A549 (cell line): ENCODE measurements at regions not wholly inside any gene's neighbourhood (a gene's known extent, or its start where the extent isn't known, plus 50 kb on each side); places are given as distances from the start of the nearest gene placed in this dataset.

ENCODE experiments used
- ATAC-seq, 2 experiments: fragments of 200-7000 bp in 1 of 2; fragments of >200 bp in 1 of 2; cut with Nextera tagmentation in 1 of 2; cut with Tn5 transposase in 1 of 2; 3 replicates each; pipeline versions ENCODE4 v1.8.0 to v1.9.1; 2018 to 2020; ENCODE audit warnings: mild to moderate bottlenecking in 1 of 2, moderate library complexity in 1 of 2
- CTCF ChIA-PET: fragments of 300-600 bp; sonication (Branson Sonifier 250); formaldehyde crosslinking; extraction: SDS; loops from one replicate; lab custom pipeline; 2021; ENCODE audit warnings: antibody characterized with exemption, inconsistent platforms; lab: Yijun Ruan, JAX
- POLR2A ChIA-PET: fragments of 350-600 bp; formaldehyde crosslinking; extraction: SDS; loops from one replicate; lab custom pipeline; 2021; ENCODE audit warnings: antibody characterized with exemption, inconsistent platforms; lab: Yijun Ruan, JAX
- DNase-seq, 2 experiments: peaks; one replicate each; pipeline versions ENCODE4 v3.0.0 to v3.0.0-alpha.2; 2011 to 2016; ENCODE audit warnings: low read depth in 1 of 2, low spot score in 1 of 2
- FAIRE-seq: peaks from 2 replicates; lab custom pipeline; 2011; peaks lifted over from hg19 to GRCh38; lab: Jason Lieb, UNC
- H3K27ac ChIP-seq, 2 experiments: fragments of >200 bp; sonication (Bioruptor Twin); formaldehyde crosslinking; 3 replicates each; pipeline ENCODE4 v1.5.1; 2016 to 2017
- H3K4me1 ChIP-seq: fragments of >200 bp; sonication (Bioruptor Twin); formaldehyde crosslinking; 3 replicates; pipeline ENCODE4 v1.6.1; 2016
- H3K4me2 ChIP-seq: fragments of >200 bp; sonication (Bioruptor Twin); formaldehyde crosslinking; 3 replicates; pipeline ENCODE4 v1.6.1; 2016
- H3K4me3 ChIP-seq: fragments of >200 bp; sonication (Bioruptor Twin); formaldehyde crosslinking; 3 replicates; pipeline ENCODE4 v1.5.1; 2016
- H3K9me3 ChIP-seq: fragments of >200 bp; sonication (Bioruptor Twin); formaldehyde crosslinking; 3 replicates; pipeline ENCODE4 v1.6.1; 2016
- CEBPB ChIP-seq, 2 experiments: fragments of >200 bp in 1 of 2; sonication (Bioruptor Twin) in 1 of 2; formaldehyde crosslinking in 1 of 2; IDR thresholded peaks; 2 replicates each; pipeline ENCODE4 v1.6.1; 2012 to 2016
- CHD2 ChIP-seq: fragments of 150-350 bp; IDR thresholded peaks from 2 replicates; pipeline ENCODE4 v1.6.1; 2014; ENCODE audit warnings: low read length; ENCODE audit not compliant: partially characterized antibody
- EHF ChIP-seq: fragments of 250-450 bp; sonication (Bioruptor Pico); IDR thresholded peaks from 2 replicates; pipeline ENCODE4 v1.5.0; 2020; ENCODE audit warnings: mild to moderate bottlenecking
- EP300 ChIP-seq, 2 experiments: fragments of >200 bp; sonication (Bioruptor Twin); formaldehyde crosslinking; IDR thresholded peaks; 2 replicates in 1 of 2; 3 replicates in 1 of 2; pipeline ENCODE4 v1.6.1; 2016 to 2017
- FOSL2 ChIP-seq, 2 experiments: fragments of 450-650 bp in 1 of 2; fragments of >200 bp in 1 of 2; sonication (Bioruptor Twin) in 1 of 2; formaldehyde crosslinking; IDR thresholded peaks; 2 replicates each; pipeline versions ENCODE4 v1.5.0 to v1.6.1; 2016 to 2020; ENCODE audit warnings: mild to moderate bottlenecking in 1 of 2, moderate library complexity in 1 of 2
- GATA3 ChIP-seq: IDR thresholded peaks from 2 replicates; pipeline ENCODE4 v1.6.1; 2012; ENCODE audit warnings: borderline replicate concordance
- HOXB5 ChIP-seq: fragments of 250-450 bp; sonication (Bioruptor Pico); IDR thresholded peaks from 2 replicates; pipeline ENCODE4 v1.5.0; 2020; ENCODE audit warnings: mild to moderate bottlenecking, moderate library complexity
- JUN ChIP-seq, 2 experiments: fragments of >200 bp; sonication (Bioruptor Twin); formaldehyde crosslinking; IDR thresholded peaks; 2 replicates in 1 of 2; 3 replicates in 1 of 2; pipeline ENCODE4 v1.6.1; 2016 to 2017
- JUNB ChIP-seq: fragments of >200 bp; sonication (Bioruptor Twin); formaldehyde crosslinking; IDR thresholded peaks from 2 replicates; pipeline ENCODE4 v1.6.1; 2016
- KDM5A ChIP-seq: fragments of 200-600 bp; sonication (generic); IDR thresholded peaks from 2 replicates; pipeline ENCODE4 v1.6.1; 2016; ENCODE audit warnings: antibody characterized with exemption, mild to moderate bottlenecking
- MAFK ChIP-seq: fragments of 450-650 bp; IDR thresholded peaks from 2 replicates; pipeline ENCODE4 v1.6.1; 2014; ENCODE audit not compliant: partially characterized antibody
- PHF8 ChIP-seq: fragments of 200-600 bp; sonication (generic); IDR thresholded peaks from 2 replicates; pipeline ENCODE4 v1.6.1; 2016; ENCODE audit warnings: low read depth, mild to moderate bottlenecking, antibody characterized with exemption, moderate library complexity, borderline replicate concordance
- RAD21 ChIP-seq, 2 experiments: fragments of >200 bp in 1 of 2; sonication (Bioruptor Twin) in 1 of 2; formaldehyde crosslinking in 1 of 2; IDR thresholded peaks in 1 of 2; conservative IDR thresholded peaks in 1 of 2; 2 replicates in 1 of 2; 3 replicates in 1 of 2; pipeline ENCODE4 v1.6.1; 2012 to 2018; ENCODE audit warnings: inconsistent platforms in 1 of 2
- RCOR1 ChIP-seq: fragments of 150-350 bp; IDR thresholded peaks from 2 replicates; pipeline ENCODE4 v1.6.1; 2014; ENCODE audit warnings: antibody characterized with exemption, low read length, low read depth
- RFX5 ChIP-seq: fragments of 450-650 bp; IDR thresholded peaks from 2 replicates; pipeline ENCODE4 v1.7.1; 2014; ENCODE audit warnings: antibody characterized with exemption, mild to moderate bottlenecking, moderate library complexity
- SMC3 ChIP-seq: fragments of >200 bp; sonication (Bioruptor Twin); formaldehyde crosslinking; IDR thresholded peaks from 3 replicates; pipeline ENCODE4 v1.6.1; 2018; ENCODE audit warnings: inconsistent platforms
- TFCP2L1 ChIP-seq: fragments of 250-450 bp; sonication (Bioruptor Pico); IDR thresholded peaks from 2 replicates; pipeline ENCODE4 v1.5.0; 2021; ENCODE audit warnings: mild to moderate bottlenecking
- ZFP36 ChIP-seq: fragments of 450-650 bp; IDR thresholded peaks from 2 replicates; pipeline ENCODE4 v1.6.1; 2014; ENCODE audit warnings: borderline replicate concordance; ENCODE audit not compliant: partially characterized antibody
- WGBS: methylation state at CpG from one replicate; pipeline ENCODE4 v1.1.6; 2017; ENCODE audit errors: missing lambda C conversion rate; 5-methylcytosine and 5-hydroxymethylcytosine counted together
- TF ChIP-seq, protein P1 (sequence below): fragments of >200 bp; sonication (Bioruptor Twin); formaldehyde crosslinking; IDR thresholded peaks from 3 replicates; pipeline ENCODE4 v1.5.1; 2016
- TF ChIP-seq, protein P2 (sequence below): IDR thresholded peaks from 2 replicates; pipeline ENCODE4 v1.6.1; 2012
- TF ChIP-seq, protein P3 (sequence below): fragments of >200 bp; sonication (Bioruptor Twin); formaldehyde crosslinking; IDR thresholded peaks from 2 replicates; pipeline ENCODE4 v1.6.1; 2016

- Histone ChIP-seq H3K4me1 (no peaks in the 10 kb centered on the region), H3K4me2 (no peak overlapping the region), H3K27ac (no peak overlapping the region), H3K4me3 (no peak overlapping the region), H3K9me3 (no peaks in the 10 kb centered on the region)
- DNase-seq (no peak), FAIRE-seq (no peak), ATAC-seq (no peak)
- ChIA-PET CTCF (no interaction called here), POLR2A (no interaction called here)
- WGBS = 18% methylated on average over 2 of the region's 2 CpGs
- TF ChIP-seq ZFP36 = no peak
- TF ChIP-seq EHF = no peak
- TF ChIP-seq PHF8 = no peak
Measured at GRCh38 chrX:151818828-151819227, 84.3 kb downstream of the CNGA2 start.

GRCh38 chrX:151821226-151821625 lies 86.7 kb downstream of the CNGA2 start:
- Histone ChIP-seq H3K27ac (no peak overlapping the region), H3K4me2 (no peak overlapping the region), H3K9me3 (no peaks in the 10 kb centered on the region), H3K4me1 (peaks cover 15% of the 10 kb centered on the region), H3K4me3 (no peak overlapping the region)
- no peak for DNase-seq
- ChIA-PET CTCF (interaction anchor here (1.5 kb wide), 1 partner anchor 68 kb away, joined by 4 read pairs; no protein-coding TSS in a partner anchor), POLR2A (no interaction called here)
- 80% methylated on average over 10 of the region's 10 CpGs for WGBS
- TF ChIP-seq ZFP36 = no peak
- no peak for FAIRE-seq
- ATAC-seq = no peak

DNA sequence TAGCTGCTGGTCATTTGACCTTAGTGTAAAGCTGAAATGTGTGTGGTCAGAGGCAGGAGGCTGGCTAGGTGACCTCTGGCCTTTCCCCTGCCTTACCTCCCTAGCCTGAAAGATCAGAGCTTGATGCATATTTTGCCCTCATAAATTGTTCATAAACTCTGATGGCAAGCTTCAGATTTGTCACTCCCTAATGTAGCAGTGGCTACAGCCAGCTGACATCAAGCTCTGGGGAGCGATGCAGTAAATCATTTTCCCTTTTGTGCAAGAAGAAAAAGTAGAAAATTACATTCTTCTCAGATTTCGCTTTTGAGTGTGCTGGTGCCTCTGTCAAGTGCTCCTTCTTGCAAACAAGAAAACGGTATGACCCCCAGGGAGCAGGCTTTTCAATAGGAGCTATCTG lies 87.7 kb upstream of the MAGEA4 start:
- CTCF ChIA-PET = interaction anchor here (1.0 to 2.0 kb wide), 3 partner anchors 11 to 811 kb away, joined by 3 to 8 read pairs (median 3); no protein-coding TSS in a partner anchor
- H3K27ac ChIP-seq = peak overlapping the region; percentile 74 to 87

GRCh38 chrX:151825925-151826485 lies 86.7 kb upstream of the MAGEA4 start:
- POLR2A ChIA-PET = interaction anchor here (1.1 to 1.7 kb wide), 5 partner anchors 45 to 148 kb away, joined by 3 to 8 read pairs (median 5); partner anchors contain the start of gene GABRE
- H3K4me2 ChIP-seq = peak overlapping the region; percentile 49

More for the DNA sequence above, 87.7 kb upstream of the MAGEA4 start:
- H3K9me3 ChIP-seq = no peaks in the 10 kb centered on the region
- WGBS = 40% methylated on average over 3 of the region's 3 CpGs
- TF ChIP-seq KDM5A = no peak
- TF ChIP-seq FOSL2 (IDR thresholded peaks at IDR 0.05) = no peak
- no peak for TF ChIP-seq FOSL2 (CRISPR knock-in tag; IDR thresholded peaks at IDR 0.05)
- TF ChIP-seq TFCP2L1 (CRISPR knock-in tag) = no peak
- TF ChIP-seq, protein P1, sequence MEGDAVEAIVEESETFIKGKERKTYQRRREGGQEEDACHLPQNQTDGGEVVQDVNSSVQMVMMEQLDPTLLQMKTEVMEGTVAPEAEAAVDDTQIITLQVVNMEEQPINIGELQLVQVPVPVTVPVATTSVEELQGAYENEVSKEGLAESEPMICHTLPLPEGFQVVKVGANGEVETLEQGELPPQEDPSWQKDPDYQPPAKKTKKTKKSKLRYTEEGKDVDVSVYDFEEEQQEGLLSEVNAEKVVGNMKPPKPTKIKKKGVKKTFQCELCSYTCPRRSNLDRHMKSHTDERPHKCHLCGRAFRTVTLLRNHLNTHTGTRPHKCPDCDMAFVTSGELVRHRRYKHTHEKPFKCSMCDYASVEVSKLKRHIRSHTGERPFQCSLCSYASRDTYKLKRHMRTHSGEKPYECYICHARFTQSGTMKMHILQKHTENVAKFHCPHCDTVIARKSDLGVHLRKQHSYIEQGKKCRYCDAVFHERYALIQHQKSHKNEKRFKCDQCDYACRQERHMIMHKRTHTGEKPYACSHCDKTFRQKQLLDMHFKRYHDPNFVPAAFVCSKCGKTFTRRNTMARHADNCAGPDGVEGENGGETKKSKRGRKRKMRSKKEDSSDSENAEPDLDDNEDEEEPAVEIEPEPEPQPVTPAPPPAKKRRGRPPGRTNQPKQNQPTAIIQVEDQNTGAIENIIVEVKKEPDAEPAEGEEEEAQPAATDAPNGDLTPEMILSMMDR = no peak
- no peak for TF ChIP-seq JUN (IDR thresholded peaks at IDR 0.05)
- TF ChIP-seq, all 56 proteins: peak for 0
- H3K4me2 ChIP-seq = peak overlapping the region; percentile 49; the same call in 1 of the 3 replicates
- ATAC-seq = no peak
- H3K4me3 ChIP-seq = no peak overlapping the region
- H3K4me1 ChIP-seq = peaks cover 39% of the 10 kb centered on the region
- DNase-seq = no peak
- no peak for FAIRE-seq
- POLR2A ChIA-PET = interaction anchor here (1.7 kb wide), 1 partner anchor 137 kb away, joined by 3 read pairs; no protein-coding TSS in a partner anchor

More at GRCh38 chrX:151825925-151826485, 86.7 kb upstream of the MAGEA4 start:
- Histone ChIP-seq H3K4me3 (no peak overlapping the region), H3K27ac (peak overlapping the region; percentile 74 to 87), H3K9me3 (no peaks in the 10 kb centered on the region), H3K4me1 (peaks cover 39% of the 10 kb centered on the region)
- peak; percentile 98 for FAIRE-seq
- DNase-seq = peak; percentile 31 to 77
- WGBS = 13% methylated on average over 4 of the region's 4 CpGs
- TF ChIP-seq CEBPB (IDR thresholded peaks at IDR 0.05) (peak; percentile 48 to 74), RAD21 (conservative IDR thresholded peaks at IDR 0.05 in 1 of 2, IDR thresholded peaks at IDR 0.05 in 1 of 2) (peak; percentile 55 to 70), RFX5 (peak; percentile 94), SMC3 (peak; percentile 48; the same call in 2 of the 3 replicates), TFCP2L1 (CRISPR knock-in tag) (no peak), GATA3 (peak; percentile 73; the same call in 1 of the 2 replicates), RCOR1 (no peak), FOSL2 (IDR thresholded peaks at IDR 0.05) (no peak), FOSL2 (CRISPR knock-in tag; IDR thresholded peaks at IDR 0.05) (peak; percentile 63), EP300 (IDR thresholded peaks at IDR 0.05) (peak; percentile 58 to 79; a peak in 3 of 5 replicates), JUNB (peak; percentile 39), MAFK (peak; percentile 29), JUN (IDR thresholded peaks at IDR 0.05) (peak; percentile 59 to 61; a peak in 3 of 5 replicates), CHD2 (no peak), HOXB5 (CRISPR knock-in tag) (no peak)
- TF ChIP-seq, protein P2, sequence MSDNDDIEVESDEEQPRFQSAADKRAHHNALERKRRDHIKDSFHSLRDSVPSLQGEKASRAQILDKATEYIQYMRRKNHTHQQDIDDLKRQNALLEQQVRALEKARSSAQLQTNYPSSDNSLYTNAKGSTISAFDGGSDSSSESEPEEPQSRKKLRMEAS = peak; percentile 22; the same call in 1 of the 2 replicates
- TF ChIP-seq, protein P3, sequence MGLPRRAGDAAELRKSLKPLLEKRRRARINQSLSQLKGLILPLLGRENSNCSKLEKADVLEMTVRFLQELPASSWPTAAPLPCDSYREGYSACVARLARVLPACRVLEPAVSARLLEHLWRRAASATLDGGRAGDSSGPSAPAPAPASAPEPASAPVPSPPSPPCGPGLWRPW = no peak
- TF ChIP-seq, protein P1 = peak; percentile 41; the same call in 2 of the 3 replicates
- CTCF ChIA-PET = interaction anchor here (1.1 to 2.0 kb wide), 4 partner anchors 34 to 806 kb away, joined by 3 to 8 read pairs (median 4); no protein-coding TSS in a partner anchor
- ATAC-seq = peak; percentile 88 to 93
